ENCODE measurements at regions not wholly inside any gene's neighbourhood (a gene's known extent, or its start where the extent isn't known, plus 50 kb on each side); places are given as distances from the start of the nearest gene placed in this dataset.
"Not testable (repeated sequence)": the region's sequence is repeated elsewhere in the genome, so short reads cannot be mapped to it uniquely, and the experiment has no call there.

DNA sequence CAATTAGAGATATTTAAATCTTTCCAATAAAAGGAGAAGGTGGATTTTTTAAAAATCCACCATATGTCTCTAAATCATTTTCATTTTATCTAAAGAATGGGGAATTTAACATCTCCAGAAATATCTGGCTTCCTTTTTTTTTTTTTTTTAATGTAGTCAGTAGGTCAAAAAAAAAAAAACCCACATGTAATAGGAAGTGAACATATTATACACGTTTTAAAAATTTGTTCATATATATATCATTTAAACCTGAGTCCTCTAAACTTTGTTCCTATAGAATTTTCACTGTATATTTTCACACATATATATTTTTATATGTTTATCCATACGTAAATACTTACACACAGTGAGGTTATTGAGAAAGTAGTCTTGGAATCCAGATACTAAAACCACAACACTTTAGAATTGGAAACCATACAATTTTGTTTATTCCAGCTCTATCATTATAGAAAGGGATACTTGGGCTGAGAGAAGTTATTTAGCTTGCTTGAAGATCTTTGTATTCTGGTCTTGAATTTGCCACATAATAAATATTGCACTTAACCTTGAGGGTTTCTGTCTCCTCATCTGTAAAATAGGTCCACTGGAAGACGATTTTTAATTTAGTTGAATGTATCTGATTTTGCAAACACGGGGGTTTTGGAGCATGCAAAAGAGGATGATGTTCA lies 62.1 kb upstream of the ZNF217 start:
- no peak overlapping the region for H3K27ac Mint-ChIP-seq
- no peaks in the 10 kb centered on the region for H3K9me3 Mint-ChIP-seq

DNA sequence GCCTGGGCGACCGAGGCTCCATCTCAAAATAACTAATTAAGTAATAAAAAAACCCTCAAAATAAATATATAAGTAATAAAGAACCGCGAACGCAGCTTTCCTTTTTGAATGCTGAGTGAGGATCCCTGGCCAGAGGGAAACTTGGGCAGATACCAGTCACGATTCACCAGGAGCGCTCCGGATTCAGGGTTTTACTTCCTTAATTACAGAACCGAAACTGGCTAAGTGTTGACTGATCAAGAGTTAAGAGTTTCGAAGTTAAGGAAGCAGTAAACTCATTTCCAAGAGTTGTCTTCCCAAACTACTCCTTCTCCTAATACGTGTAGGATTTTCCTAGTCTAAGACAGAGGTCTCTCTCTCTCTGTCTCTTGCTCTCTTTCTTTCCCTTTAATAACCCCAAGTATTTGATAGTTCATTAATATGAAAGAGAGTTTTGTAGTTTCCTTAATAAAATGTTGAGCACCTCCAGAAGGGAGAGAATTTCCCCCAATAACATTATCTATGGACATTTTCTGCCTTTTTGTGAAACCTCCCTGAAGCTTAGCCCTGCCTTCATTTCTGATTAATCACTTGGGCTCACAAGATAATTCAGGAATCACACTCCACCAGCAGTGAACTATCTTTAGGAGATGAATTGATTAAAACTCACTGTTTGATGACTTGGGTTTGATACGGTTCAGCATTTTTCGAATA lies 61.4 kb upstream of the ZNF217 start:
- no peaks in the 10 kb centered on the region for H3K27me3 Mint-ChIP-seq
- peaks cover 30% of the 10 kb centered on the region for H3K4me1 Mint-ChIP-seq
- no peaks in the 10 kb centered on the region for H3K36me3 Mint-ChIP-seq (ENCODE audit: low read depth)
- H3K4me3 Mint-ChIP-seq = peak overlapping the region; percentile 10
- no peak for ATAC-seq (replicated peaks)
- no peak overlapping the region for H3K27ac Mint-ChIP-seq
- no peaks in the 10 kb centered on the region for H3K9me3 Mint-ChIP-seq

More for the DNA sequence above, 62.1 kb upstream of the ZNF217 start:
- peaks cover 30% of the 10 kb centered on the region for H3K4me1 Mint-ChIP-seq
- no peaks in the 10 kb centered on the region for H3K36me3 Mint-ChIP-seq (ENCODE audit: low read depth)
- peak overlapping the region; percentile 69 for H3K4me3 Mint-ChIP-seq
- ATAC-seq (replicated peaks) = no peak
- no peaks in the 10 kb centered on the region for H3K27me3 Mint-ChIP-seq

DNA sequence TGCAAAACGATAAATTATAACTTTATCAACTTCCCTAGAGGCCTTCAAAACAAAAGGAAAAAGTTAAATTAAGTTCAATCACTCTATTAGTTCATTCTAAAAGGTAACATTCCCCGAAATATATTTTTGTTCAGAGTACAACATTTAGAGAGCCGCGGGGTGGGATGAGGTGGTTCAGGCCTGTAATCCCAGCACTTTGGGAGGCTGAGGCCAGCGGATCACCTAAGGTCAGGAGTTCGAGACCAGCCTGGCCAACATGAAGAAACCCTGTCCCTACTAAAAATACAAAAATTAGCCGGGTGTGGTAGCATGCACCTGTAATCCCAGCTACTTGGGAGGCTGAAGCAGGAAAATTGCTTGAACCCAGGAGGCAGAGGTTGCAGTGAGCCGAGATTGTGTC lies 60.9 kb upstream of the ZNF217 start:
- H3K27me3 Mint-ChIP-seq; H3K27ac Mint-ChIP-seq; ATAC-seq (replicated peaks); H3K4me3 Mint-ChIP-seq; H3K36me3 Mint-ChIP-seq (ENCODE audit: low read depth); H3K9me3 Mint-ChIP-seq: not testable (repeated sequence)
- peaks cover 30% of the 10 kb centered on the region for H3K4me1 Mint-ChIP-seq

DNA sequence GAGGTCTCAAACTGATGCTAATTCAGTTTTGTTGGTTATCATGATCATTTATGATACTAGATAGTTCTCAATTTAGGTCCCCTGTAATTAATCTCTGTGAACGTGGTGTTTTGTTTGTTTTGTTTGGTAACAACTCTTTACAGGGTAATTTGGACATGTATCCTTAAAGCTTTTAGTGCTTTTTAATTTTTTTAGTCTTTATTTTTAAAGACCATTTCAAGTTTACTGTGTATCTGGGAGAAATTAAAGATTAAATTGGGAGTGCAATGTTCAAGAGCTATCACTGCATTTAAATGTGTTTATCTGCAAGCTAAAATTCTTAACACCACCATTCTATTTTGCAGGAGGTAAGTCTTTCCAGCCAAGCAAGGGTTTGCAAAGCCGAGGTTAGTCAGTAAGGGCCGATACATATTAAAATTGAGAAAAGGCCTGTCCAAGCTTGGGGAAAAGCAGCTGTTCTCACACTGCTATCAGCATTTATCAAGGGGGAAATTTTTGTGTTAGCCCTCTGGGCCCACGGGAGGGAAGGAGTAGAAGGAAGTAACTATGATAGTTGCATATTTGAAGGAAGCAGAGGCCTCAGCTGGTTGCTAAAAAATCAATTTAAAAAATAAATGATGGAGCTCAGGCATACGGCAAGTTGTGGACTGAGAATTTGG lies 59.3 kb upstream of the ZNF217 start:
- no peak for ATAC-seq (replicated peaks)
- Mint-ChIP-seq H3K27me3 (no peaks in the 10 kb centered on the region), H3K4me1 (peaks cover 30% of the 10 kb centered on the region), H3K9me3 (no peaks in the 10 kb centered on the region), H3K4me3 (peak overlapping the region; percentile 82), H3K36me3 (ENCODE audit: low read depth) (no peaks in the 10 kb centered on the region), H3K27ac (peak overlapping the region; percentile 83)

DNA sequence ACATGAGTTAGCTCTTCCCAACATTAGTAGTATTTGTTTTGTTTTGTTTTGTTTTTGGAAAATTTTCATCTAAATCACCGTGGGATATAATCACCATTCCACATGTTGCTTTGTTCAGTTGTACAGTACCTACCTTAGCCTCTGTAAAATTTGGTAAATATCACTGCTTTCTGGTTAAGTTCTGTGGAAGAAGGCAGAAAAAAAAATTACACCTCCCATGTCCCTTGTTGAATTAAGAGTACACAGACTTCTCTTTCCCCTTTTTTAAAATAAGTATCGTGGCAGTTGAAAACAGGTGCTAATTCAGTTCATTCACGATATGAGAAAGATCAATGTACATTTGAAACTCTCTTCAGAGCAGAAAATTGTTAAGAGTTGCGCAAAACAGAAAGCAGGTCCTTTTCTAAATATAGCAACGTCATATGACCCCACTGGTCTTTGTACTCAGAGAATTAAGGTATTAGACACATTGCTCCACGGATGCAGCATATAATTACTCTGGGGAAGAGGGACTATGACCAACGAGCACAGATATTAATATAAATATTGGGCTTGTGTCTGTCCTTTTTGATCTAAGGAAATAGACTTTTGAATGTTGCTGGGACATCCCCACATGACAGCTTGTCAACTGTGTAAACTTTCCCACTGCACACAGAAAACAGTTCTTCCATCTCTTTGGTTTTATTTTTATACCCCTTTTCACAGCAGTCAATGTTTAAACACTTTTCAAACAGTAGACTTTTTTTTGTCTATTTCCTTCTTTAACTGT lies 58.6 kb upstream of the ZNF217 start:
- Mint-ChIP-seq H3K27me3 (no peaks in the 10 kb centered on the region), H3K4me1 (peaks cover 24% of the 10 kb centered on the region), H3K9me3 (no peaks in the 10 kb centered on the region), H3K27ac (peak overlapping the region; percentile 83), H3K4me3 (peak overlapping the region; percentile 82), H3K36me3 (ENCODE audit: low read depth) (no peaks in the 10 kb centered on the region)
- peak; percentile 67 for ATAC-seq (replicated peaks)

DNA sequence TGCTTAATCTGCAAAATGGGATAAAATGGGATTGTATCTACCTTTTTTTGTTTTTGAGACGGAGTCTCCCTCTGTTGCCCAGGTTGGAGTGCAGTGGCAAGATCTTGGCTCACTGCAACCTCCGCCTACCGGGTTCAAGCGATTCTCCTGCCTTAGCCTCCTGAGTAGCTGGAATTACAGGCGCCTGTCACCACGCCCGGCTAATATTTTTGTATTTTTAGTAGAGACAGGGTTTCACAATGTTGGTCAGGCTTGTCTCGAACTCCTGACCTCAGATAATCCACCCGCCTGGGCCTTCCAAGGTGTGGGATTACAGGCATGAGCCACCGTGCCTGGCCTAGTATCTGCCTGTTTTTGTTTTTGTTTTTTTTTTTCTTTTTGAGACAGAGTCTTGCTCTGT lies 55.9 kb upstream of the ZNF217 start:
- not testable (repeated sequence) for H3K27ac Mint-ChIP-seq; H3K9me3 Mint-ChIP-seq; ATAC-seq (replicated peaks); H3K27me3 Mint-ChIP-seq; H3K4me3 Mint-ChIP-seq; H3K36me3 Mint-ChIP-seq (ENCODE audit: low read depth)
- H3K4me1 Mint-ChIP-seq = peaks cover 15% of the 10 kb centered on the region

DNA sequence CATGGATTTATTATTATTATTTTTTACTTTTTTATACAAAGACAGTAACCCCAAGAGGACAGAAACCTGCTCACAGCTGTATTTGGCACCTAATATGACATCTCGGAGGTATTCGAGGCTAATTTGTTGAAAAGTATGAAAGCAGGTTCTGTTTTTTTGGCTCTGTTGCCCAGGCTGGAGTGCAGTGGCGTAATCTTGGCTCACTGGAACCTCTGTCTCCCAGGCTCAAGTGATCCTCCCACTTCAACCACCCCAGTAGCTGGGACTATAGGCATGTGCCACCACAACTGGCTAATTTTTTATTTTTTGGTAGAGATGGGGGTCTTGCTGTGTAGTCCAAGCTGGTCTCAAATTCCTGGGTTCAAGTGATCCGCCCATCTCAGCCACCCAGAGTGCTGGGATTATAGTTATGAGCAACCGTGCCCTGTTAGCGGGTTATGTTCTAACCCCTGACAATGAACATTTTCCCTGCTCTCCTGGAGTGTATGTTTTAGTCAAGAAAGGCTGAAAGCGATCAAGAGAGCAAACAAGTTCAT lies 53.7 kb upstream of the ZNF217 start:
- Mint-ChIP-seq H3K27ac (no peak overlapping the region), H3K4me1 (peaks cover 13% of the 10 kb centered on the region), H3K27me3 (no peaks in the 10 kb centered on the region), H3K9me3 (no peaks in the 10 kb centered on the region), H3K4me3 (no peak overlapping the region), H3K36me3 (ENCODE audit: low read depth) (no peaks in the 10 kb centered on the region)
- ATAC-seq (replicated peaks) = no peak

DNA sequence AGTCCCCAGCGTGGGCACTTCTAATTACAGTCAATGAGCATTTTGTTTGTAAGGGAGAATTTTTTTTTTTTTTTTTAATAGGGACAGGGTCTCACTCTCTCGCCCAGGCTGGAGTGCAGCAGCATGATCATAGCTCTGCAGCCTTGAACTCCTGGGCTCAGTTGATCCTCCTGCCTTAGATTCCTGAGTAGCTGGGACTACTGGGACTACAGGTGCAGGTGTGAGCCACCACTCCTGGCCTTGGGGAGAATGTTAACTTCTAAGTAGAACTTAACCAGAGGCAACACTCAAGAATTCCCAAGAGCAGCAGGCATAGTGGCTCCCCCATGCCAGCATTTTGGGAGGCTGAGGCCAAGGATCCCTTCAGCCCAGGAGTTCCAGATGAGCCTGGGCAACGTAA lies 52.9 kb upstream of the ZNF217 start:
- Mint-ChIP-seq H3K4me1 (peaks cover 10% of the 10 kb centered on the region), H3K27me3 (no peaks in the 10 kb centered on the region), H3K4me3 (no peak overlapping the region), H3K36me3 (ENCODE audit: low read depth) (no peaks in the 10 kb centered on the region), H3K9me3 (no peaks in the 10 kb centered on the region), H3K27ac (no peak overlapping the region)
- ATAC-seq (replicated peaks) = no peak

DNA sequence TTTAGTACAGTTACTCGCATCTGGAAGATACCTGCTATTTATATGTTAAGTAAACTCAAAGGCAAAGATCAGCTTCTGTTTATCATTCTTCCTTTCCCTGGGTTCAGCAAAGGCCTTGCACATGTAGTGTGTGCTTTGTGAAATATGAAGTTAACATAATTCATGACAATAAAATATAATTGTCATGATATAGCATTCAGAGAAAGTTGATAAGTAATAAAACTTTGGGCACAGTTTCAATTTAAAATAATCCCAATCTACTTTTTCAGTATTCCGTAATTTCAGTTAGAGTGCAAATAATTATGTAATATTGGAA lies 51.9 kb upstream of the ZNF217 start:
- Mint-ChIP-seq H3K4me1 (peaks cover 14% of the 10 kb centered on the region), H3K9me3 (no peaks in the 10 kb centered on the region)
- no peak for ATAC-seq (replicated peaks)

DNA sequence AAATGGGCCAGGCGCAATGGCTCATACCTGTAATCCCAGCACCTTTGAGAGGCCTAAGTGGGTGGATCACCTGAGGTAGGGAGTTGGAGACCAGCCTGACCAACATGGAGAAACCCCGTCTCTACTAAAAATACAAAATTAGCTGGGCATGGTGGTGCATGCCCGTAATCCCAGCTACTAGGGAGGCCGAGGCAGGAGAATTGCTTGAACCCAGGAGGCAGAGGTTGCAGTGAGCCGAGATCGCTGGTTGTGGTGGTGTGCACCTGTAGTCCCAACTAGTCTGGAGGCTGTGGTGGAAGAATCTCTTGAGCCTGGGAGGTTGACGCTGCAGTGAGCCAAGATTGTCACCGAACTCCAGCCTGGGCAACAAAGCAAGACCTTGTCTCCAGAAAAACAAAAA lies 50.5 kb upstream of the ZNF217 start:
- ATAC-seq (replicated peaks); H3K27ac Mint-ChIP-seq; H3K27me3 Mint-ChIP-seq; H3K9me3 Mint-ChIP-seq; H3K4me3 Mint-ChIP-seq; H3K36me3 Mint-ChIP-seq (ENCODE audit: low read depth): not testable (repeated sequence)
- peaks cover 23% of the 10 kb centered on the region for H3K4me1 Mint-ChIP-seq

More for the DNA sequence above, 51.9 kb upstream of the ZNF217 start:
- Mint-ChIP-seq H3K27ac (no peak overlapping the region), H3K36me3 (ENCODE audit: low read depth) (no peaks in the 10 kb centered on the region), H3K4me3 (no peak overlapping the region), H3K27me3 (no peaks in the 10 kb centered on the region)

All from activated T-helper 17 cell treated with anti-CD3 and anti-CD28 coated beads, Interleukin-2, amount 50 U/mL, for 72 hours (primary cell).